ENCODE measurements at regions not wholly inside any gene's neighbourhood (a gene's known extent, or its start where the extent isn't known, plus 50 kb on each side); places are given as distances from the start of the nearest gene placed in this dataset.

GRCh38 chr2:22801071-22801470 is 583.9 kb upstream of the KLHL29 start:
- no peak for TF ChIP-seq CTCF (IDR thresholded peaks at IDR 0.05; ENCODE audit: extremely low read depth, missing control alignments)
- DNase-seq (ENCODE audit: low spot score), result no peak

GRCh38 chr2:22801970-22802369 is 583.0 kb upstream of the KLHL29 start:
- DNase-seq (ENCODE audit: low spot score), result no peak

GRCh38 chr2:22807872-22808271 is 577.1 kb upstream of the KLHL29 start:
- no peak for DNase-seq (ENCODE audit: low spot score)
- TF ChIP-seq CTCF (IDR thresholded peaks at IDR 0.05; ENCODE audit: extremely low read depth, missing control alignments), result no peak

More at GRCh38 chr2:22801970-22802369, 583.0 kb upstream of the KLHL29 start:
- TF ChIP-seq CTCF (IDR thresholded peaks at IDR 0.05; ENCODE audit: extremely low read depth, missing control alignments), result no peak

GRCh38 chr2:22810602-22811001 is 574.4 kb upstream of the KLHL29 start:
- no peak for TF ChIP-seq CTCF (IDR thresholded peaks at IDR 0.05; ENCODE audit: extremely low read depth, missing control alignments)
- DNase-seq (ENCODE audit: low spot score), result no peak

GRCh38 chr2:22812065-22812680 is 572.8 kb upstream of the KLHL29 start:
- TF ChIP-seq CTCF (IDR thresholded peaks at IDR 0.05; ENCODE audit: extremely low read depth, missing control alignments), result no peak
- no peak for DNase-seq (ENCODE audit: low spot score)

GRCh38 chr2:22817197-22817596 is 567.8 kb upstream of the KLHL29 start:
- no peak for TF ChIP-seq CTCF (IDR thresholded peaks at IDR 0.05; ENCODE audit: extremely low read depth, missing control alignments)
- no peak for DNase-seq (ENCODE audit: low spot score)

- TF ChIP-seq CTCF (IDR thresholded peaks at IDR 0.05; ENCODE audit: extremely low read depth, missing control alignments), result no peak
- no peak for DNase-seq (ENCODE audit: low spot score)
Measured at GRCh38 chr2:22821458-22821857, 563.5 kb upstream of the KLHL29 start.

All from GM20000 (cell line).